DND-41 (cell line): ENCODE measurements at regions not wholly inside any gene's neighbourhood (a gene's known extent, or its start where the extent isn't known, plus 50 kb on each side); places are given as distances from the start of the nearest gene placed in this dataset.

Experiments used
- EZH2 ChIP-seq: IDR thresholded peaks from 3 replicates; pipeline ENCODE4 v1.6.1; 2012; ENCODE audit warnings: borderline replicate concordance, low read depth, mild to moderate bottlenecking, moderate library complexity, low read length, inconsistent platforms; ENCODE audit not compliant: severe bottlenecking
- TF ChIP-seq, protein P1 (sequence below): IDR thresholded peaks from 2 replicates; pipeline ENCODE4 v1.5.1; 2012; ENCODE audit warnings: borderline replicate concordance, low read length, moderate library complexity, mild to moderate bottlenecking; ENCODE audit not compliant: poor library complexity, severe bottlenecking; ENCODE audit errors: extremely low read depth

DNA sequence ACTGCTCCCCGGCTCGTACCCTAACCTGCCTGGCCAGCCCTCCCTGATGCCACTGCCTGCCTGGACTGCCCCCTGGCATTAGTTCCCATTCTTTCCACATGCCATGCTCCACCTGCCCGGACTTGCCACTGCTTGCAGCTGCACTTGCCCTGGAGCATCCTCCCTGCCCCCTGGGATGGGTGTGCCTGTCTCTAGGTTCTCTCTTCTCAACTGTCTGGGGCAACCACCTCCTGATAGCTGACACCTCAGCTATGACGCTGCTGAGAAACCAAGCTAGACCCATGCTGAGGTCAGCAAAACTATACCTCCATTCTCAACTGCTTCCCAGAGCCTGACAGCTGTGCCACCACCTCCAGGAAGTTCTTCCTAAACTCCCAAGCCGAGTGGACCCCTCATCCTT lies 72.1 kb downstream of the PERP start:
- TF ChIP-seq EZH2 = no peak
- TF ChIP-seq, protein P1, sequence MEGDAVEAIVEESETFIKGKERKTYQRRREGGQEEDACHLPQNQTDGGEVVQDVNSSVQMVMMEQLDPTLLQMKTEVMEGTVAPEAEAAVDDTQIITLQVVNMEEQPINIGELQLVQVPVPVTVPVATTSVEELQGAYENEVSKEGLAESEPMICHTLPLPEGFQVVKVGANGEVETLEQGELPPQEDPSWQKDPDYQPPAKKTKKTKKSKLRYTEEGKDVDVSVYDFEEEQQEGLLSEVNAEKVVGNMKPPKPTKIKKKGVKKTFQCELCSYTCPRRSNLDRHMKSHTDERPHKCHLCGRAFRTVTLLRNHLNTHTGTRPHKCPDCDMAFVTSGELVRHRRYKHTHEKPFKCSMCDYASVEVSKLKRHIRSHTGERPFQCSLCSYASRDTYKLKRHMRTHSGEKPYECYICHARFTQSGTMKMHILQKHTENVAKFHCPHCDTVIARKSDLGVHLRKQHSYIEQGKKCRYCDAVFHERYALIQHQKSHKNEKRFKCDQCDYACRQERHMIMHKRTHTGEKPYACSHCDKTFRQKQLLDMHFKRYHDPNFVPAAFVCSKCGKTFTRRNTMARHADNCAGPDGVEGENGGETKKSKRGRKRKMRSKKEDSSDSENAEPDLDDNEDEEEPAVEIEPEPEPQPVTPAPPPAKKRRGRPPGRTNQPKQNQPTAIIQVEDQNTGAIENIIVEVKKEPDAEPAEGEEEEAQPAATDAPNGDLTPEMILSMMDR = no peak
